GM21381 (cell line): ENCODE measurements at regions not wholly inside any gene's neighbourhood (a gene's known extent, or its start where the extent isn't known, plus 50 kb on each side); places are given as distances from the start of the nearest gene placed in this dataset.
"Not testable (repeated sequence)": the region's sequence is repeated elsewhere in the genome, so short reads cannot be mapped to it uniquely, and the experiment has no call there.

Source experiments
- ATAC-seq: cut with Tn5 transposase; IDR thresholded peaks from one replicate; pipeline ENCODE4 v1.9.1; 2021; ENCODE audit warnings: mild to moderate bottlenecking, moderate library complexity; ENCODE audit not compliant: unreplicated experiment

- not testable (repeated sequence) for ATAC-seq
These were observed 98.1 kb downstream of the ARRDC3 start for GRCh38 chr5:91285062-91285461.

DNA sequence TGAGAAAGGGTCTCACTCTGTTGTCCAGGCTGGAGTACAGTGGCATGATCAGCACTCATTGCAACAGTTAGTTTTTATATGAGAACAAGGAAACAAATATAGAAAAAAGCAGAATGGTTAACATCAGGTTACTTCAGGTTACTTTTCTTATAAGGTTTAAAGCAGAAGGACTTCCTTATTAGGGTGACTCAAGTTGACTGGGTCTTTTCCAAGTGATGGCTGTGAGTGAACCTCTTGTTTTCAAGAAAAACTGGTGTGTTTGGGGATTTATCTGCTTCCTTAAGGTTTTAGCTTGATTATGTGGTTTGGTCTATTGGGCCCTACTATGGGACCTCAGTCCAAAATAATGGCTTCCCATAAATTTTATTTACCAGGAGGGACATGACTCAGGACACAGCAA lies 99.2 kb downstream of the ARRDC3 start:
- no peak for ATAC-seq

GRCh38 chr5:91283326-91283725 lies 99.8 kb downstream of the ARRDC3 start:
- no peak for ATAC-seq

GRCh38 chr5:91282210-91282609 lies 100.9 kb downstream of the ARRDC3 start:
- ATAC-seq, result no peak

GRCh38 chr5:91281401-91281800 lies 101.7 kb downstream of the ARRDC3 start:
- no peak for ATAC-seq

DNA sequence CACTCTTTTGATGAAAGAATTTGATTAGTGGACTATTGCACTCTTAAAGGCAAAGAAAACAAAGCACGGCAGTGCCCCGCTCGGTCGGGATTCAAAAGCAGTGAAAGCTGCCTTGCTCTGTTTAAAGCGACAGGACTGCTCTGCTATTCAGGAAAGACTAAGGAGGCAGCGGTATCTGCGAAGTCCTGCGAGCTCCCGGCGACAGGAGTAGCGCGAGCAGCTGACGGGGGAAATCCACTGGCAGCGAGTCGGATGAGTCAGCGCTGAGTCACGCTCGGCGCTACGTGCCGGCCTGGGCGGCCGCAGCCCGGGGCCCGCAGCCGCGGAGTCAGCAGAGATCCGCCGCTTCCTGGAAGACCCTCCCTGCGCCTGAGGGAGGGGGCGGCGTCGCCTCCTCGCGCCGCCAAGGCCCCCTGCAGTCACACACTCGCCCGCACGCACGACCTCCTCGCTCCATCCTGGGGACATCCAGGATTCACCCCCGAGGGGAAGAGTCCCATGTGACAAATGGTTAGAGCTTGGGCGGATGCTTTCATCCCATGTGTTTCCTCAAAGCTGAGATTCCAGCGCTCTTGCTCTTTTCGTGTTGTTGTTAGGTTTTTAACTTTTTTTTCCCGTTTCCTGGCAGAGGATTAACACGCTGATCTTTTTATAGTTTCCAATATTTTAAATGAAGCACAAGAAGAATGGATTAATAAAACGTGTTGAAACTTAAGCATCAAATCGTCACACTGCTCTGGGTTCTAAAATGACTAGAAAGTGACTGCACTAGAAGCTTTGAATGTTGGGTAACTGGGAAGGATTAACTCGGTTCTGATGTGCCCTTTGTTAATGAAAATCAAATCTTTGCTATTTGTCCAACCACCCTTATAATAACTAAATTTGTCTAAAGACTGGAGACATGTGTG lies 102.5 kb downstream of the ARRDC3 start:
- ATAC-seq, result peak; percentile 91

GRCh38 chr5:91277840-91278239 lies 105.3 kb downstream of the ARRDC3 start:
- ATAC-seq, result no peak

DNA sequence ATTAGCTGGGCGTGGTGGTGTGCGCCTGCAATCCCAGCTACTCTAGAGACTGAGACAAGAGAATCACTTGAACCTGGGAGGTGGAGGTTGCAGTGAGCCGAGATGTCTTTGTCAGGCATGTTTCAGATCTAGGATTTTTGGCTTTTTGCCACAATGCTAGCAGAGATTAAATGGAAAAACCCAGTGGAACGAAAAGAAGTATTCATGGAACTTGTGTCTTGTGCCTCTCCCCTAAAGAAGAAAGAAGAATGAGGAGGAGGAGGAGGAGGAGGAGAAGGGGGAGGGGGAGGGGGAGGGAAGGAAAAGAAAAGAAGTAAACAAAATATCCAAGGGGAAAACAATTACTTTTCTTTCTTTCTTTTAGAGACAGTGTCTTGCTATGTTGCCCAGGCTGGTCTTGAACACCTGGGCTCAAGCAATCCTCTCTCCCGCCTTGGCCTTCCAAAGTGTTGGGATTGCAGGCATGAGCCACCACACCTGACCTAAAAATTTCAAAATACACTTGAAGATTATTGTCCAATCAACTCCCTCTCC lies 106.0 kb downstream of the ARRDC3 start:
- no peak for ATAC-seq

GRCh38 chr5:91272858-91273257 lies 110.3 kb downstream of the ARRDC3 start:
- peak; percentile 94 for ATAC-seq

- ATAC-seq, result peak; percentile 44
These were observed 111.1 kb downstream of the ARRDC3 start for GRCh38 chr5:91271999-91272398.

GRCh38 chr5:91269198-91269597 lies 113.9 kb downstream of the ARRDC3 start:
- no peak for ATAC-seq

- peak; percentile 70 for ATAC-seq
These were observed 116.9 kb downstream of the ARRDC3 start for GRCh38 chr5:91266184-91266705.

DNA sequence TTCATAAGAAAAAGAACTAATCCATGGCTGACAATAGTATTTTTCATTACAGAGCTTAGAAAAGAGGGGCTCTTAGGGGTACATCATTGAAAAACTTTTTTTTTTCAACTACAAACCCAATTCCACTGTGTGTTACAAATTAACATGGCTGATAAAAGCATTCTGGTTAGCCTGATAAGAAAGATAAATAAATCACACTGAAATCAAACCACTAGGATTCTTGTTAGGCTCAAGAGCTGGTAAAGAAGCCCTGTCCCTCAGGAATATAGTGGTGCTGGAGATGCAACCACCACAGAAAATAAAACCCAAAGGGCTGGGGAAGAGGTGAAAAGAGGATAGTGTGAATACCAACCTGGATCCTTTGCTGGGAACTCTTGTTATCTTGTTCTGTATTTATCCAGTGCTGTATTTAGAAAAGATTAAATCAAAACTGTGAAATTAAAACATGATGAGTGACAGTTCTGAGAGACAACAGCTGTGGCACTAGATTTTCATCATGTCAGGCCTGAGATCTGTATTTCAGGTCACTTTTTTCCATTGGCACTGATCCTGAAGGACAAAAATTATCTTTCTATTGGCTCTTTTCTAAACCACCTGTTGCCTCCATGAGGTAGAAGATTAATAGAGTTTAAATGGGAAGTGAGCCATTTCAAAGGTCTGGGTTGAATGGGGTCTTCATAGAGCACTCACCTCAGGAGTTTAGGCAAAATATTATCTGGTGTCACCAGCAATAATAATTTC lies 118.6 kb downstream of the ARRDC3 start:
- ATAC-seq, result no peak

DNA sequence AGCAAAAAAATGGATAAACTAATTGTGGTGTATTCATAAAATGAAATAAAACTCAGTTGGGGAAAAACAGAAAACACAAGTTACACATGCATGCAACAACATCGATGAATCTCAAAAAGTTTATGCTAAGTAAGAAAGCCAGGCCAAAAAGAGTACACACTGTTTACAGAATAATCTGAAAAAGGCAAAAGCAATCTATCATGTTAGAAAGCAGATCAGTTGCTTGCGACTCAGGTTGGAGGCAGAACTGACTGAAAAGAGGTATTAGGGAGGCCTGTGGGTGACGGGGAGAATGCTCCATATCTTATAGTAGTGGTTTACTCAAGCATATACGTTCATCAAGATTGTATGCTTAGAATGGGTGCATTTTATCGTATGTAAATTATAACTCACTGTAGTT lies 119.2 kb downstream of the ARRDC3 start:
- no peak for ATAC-seq

DNA sequence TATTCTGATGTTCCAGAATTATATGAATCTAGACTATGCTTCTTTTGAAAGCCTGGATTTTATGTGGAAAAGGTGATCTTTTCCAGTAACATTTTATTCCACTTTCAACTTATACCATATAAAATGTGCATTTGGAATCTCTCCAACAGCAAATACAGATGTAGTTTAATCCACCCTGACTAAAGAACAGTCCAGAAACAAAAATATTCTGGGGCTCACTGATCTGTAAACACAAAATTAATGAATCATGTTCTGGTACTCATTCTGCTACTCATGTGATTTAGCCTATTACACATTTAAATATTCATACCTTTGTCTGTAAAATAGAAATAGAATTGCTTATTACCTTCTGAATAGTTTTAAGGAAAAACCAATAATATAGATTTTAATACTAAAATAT lies 125.8 kb downstream of the ARRDC3 start:
- no peak for ATAC-seq

DNA sequence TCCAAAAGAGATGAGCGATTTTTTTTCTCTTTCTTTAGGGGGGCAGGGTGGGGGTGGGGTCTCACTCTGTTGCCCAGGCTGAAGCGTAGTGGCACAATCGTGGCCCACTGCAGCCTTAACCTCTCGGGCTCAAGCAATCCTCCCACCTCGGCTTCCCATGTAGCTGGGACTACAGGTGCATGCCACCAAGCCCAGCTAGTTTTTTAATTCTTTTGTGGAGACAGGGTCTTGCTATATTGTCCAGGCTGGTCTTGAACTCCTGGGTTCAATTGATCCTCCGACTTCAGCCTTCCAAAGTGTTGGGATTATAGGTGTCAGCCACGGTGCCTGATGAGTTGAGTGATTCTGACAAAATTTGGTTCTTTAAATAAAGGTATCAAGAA lies 127.0 kb downstream of the ARRDC3 start:
- ATAC-seq, result no peak

GRCh38 chr5:91255396-91256141 lies 127.5 kb downstream of the ARRDC3 start:
- ATAC-seq, result no peak

GRCh38 chr5:91252916-91253315 lies 130.2 kb downstream of the ARRDC3 start:
- no peak for ATAC-seq

DNA sequence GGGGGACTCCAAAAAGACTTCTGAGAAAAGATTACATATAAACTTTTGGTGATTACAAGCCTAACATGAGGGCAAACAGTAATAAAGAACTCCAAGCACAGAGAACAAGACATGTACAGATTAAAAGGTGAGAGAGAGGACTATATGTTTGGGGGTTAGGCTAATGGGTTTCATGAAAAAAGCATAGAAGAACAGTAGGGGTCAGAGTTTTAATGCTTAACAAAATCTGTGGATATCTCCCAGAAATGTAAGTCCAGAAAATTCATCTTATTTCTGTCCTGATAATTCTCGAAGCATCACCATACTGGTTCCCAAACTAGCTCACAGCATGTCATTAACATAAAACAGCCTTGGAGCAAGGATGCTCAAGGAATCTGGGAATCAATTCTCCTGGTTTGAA lies 137.2 kb downstream of the ARRDC3 start:
- no peak for ATAC-seq

DNA sequence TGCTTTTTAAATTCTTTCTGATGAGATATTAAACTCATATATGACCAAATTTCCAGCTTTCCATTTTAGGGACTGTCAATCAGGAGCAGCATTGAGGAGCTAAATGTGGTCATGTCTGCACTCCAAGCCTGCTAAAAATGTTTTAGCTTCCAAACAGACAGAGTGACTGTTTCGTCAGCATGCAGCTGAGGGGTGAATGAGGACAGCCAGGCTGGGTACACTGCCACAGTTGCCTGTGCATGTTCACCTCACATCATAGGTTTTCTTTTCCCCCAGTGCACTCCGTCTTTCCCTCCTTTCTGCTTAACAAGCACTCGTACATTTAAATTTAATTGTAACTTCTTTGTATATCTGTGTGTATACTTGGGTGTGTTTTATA lies 138.1 kb downstream of the ARRDC3 start:
- no peak for ATAC-seq
